NCI-H2227 treated with DMSO at 0.1 percent for 48 hours (cell line): ENCODE measurements at regions not wholly inside any gene's neighbourhood (a gene's known extent, or its start where the extent isn't known, plus 50 kb on each side); places are given as distances from the start of the nearest gene placed in this dataset.

ENCODE experiments used
- DNase-seq: peaks from one replicate; lab custom pipeline; 2025; lab: John Stamatoyannopoulos, UW

DNA sequence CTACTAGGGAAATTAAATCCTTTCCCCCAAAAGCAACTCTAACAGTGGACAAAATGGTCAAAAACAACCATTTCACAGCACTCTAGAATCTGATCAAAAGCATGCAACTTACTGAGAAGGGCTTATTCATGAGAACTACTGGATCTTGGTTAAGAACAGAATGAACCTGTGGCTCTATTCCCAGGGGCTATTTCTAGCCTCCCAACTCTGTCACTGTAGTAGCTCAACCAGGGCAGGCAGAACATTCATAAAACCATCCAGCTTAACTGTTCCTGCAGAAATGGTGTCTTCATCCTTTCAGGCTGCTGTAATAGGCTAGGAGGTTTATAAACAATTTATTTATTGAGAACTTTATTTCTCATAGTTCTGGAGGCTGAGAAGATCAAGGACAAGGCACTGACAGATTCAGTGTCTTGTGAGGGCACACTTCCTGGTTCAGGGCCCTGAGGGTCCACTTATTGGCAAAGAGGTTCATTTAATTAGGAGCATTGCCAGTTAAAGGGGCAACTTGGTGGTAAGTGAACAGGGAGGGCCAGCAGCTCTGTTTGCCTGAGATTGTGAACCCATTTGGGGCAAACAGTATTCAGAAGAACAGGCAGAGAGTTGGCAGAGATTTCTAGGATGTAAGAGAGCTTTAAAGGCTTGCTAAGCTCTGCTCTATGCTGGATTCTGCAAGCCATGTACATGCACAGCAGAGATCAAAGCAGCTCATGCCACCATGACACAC lies 238.5 kb upstream of the FBXL7 start:
- no peak for DNase-seq

DNA sequence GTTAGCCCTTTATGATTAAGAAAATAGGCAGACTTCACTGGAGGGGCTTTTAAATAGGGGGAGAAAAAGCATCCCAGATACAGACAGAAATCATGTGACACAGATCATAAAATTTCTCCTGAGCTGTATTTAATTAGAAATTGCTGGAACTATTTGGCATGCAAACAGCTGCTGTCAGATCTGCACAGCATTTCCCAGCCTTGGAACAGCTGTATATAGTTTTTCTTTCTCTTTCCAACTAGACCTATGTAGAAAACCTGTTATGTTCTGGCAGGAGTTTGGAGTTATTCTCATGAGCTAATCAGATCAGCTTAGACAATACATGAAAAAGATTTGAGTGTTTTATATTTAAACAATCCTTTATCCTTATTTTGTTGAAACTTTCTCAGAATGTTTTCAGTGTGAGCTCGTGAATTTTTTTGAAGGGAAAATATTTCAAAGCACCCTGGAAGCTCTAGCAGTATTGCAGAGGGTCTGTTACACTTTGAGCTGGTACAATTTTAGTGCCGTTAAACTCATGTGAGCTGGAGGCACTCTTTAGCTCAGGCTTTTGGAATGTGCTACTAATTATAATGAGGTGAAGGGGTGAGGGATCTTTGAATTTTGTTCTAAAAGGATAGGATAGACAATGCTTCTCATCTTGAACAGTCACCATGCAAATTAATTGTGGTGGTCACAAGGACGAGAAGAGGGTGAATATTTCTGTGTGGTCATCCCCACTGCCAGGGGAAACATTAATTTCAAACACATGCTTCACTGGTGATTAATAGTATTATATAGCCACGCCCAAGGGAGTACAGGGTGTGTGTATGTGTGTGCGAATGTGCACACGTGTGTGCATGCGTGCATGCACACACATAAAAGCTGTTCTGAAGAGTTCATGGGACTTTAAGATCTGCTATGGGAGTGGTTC lies 239.4 kb upstream of the FBXL7 start:
- no peak for DNase-seq

DNA sequence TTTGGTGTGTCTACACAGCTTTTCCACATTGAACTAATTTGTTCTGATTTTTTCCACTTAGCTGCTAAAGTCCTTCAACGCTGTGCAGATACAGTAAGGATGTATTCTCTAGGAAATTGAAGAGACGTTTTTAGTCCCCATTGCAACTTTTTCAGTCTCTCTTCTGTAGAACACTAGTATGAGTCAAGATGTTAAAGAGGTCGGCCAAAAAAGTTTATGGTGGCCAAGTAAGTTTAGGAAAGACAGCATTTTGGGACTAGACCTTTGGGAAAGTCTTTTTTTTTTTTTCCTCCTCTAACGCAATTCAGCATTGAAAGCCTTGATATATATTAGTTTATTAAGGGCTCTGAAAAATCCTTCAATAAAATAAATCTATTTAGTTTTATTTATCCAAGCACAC lies 243.5 kb upstream of the FBXL7 start:
- no peak for DNase-seq

DNA sequence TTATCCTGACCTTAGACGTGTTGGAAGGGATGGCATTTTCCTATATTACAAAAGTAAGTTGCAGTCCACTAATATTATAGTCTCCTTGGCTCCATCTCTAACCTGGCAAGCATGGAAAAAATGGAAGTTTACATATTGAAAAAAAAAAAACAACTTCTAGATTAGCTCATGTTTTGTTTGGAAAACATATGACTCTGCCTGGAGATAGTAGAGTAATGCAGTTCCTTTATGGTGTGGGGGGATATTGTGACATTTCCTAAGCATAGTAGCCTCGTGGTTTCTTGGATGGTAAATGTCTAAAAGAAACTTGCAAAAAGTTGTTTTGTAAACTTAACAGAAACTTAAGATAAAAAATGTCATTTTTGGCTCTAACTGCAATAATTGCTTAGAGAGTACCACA lies 244.4 kb upstream of the FBXL7 start:
- DNase-seq: no peak

DNA sequence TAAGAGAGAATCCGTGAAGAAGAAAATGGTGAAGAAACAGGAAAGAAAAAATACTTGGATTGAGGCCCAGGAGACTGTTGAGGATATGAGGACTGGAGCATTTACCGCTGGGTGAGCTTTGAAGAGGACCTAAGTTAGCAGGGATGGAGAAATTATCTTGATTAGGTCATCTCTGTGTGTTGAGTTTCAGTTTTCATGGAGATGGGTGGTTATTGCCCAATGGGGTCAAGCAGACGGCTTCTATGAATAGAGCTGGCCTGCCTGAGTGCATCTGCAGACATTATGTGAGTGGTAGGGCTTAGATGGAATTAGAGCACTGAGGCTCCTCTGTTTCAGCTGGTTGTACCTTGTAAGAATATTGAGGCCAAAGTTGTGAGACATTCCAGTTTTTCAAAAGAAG lies 245.4 kb upstream of the FBXL7 start:
- DNase-seq: no peak

- DNase-seq: no peak
These were observed 247.6 kb upstream of the FBXL7 start for GRCh38 chr5:15252331-15252730.

GRCh38 chr5:15249152-15249551 lies 250.8 kb upstream of the FBXL7 start:
- DNase-seq: no peak

GRCh38 chr5:15248731-15249130 lies 251.2 kb upstream of the FBXL7 start:
- DNase-seq: no peak

DNA sequence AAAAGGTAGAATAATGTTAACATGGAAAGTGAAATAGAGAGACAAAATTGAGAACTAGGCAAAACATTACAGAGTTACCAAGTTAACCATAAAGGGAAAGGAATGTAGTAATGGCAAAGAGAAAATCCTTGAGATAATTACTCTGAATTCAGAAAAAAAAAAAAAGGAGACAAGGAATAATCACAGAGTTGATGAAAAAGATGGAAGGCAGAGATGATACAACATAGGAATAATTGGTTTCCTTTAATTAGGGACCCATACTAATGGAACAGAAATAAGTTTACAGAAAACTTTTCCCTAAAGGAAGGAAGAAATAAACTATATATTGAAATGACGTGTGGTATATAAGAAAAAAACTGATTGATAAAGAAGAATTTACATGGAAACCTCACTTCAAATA lies 254.1 kb upstream of the FBXL7 start:
- no peak for DNase-seq

DNA sequence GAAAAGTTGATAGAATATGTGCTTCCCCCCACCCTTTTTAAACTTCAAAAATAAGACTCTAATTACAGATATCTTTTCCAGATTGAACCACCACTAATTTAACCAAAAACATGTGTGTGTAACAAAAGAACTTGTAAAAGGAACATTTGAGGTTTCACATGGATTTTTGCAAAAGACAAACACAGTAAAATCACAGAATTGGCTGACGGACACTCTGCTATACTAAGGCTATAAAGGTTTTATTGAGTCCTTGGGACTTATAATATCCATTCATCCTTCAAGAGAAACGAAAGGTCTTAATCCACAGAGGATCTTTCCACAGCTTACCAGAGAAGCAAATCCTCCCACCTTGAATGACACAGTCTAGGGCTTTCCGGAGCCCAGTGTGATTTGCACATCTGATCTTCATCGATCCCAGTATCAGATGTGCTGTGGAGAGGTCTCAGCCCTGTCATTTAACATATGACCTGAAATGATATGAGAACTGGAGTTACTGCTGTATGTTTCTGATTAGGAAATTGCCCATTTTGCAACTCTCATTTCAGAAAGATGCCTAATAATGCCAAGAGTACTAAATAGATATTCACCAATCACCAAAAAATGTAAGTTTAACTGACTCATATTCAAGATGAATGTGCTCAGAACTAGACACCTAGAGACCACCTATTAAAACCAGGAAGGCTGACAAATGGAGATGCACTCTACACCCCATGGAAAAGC lies 256.5 kb upstream of the FBXL7 start:
- DNase-seq: no peak

DNA sequence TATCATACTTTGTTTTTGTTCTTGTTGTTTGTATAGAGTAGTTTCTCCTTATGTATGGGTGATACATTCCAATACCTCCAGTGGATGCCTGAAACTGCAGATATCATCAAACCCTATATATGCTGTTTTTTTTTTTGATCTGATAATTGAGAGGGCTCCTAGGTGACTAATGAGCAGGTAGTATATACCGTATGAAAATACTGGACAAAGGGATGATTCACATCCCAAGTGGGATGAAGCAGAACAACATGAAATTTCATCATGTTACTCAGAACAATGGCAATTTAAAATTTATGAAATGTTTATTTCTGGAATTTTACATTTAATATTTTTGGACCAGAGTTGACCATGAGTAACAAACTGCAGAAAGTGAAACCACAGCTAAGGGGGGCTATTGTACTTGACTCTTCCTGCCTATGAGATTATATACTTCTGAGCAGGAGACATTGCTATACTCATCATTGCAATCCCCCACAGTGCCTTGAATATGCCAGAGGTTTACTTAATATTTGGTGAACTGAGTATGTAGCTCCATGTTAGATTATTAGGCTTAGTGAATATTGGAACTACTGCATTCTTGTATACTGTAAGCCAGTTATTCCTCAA lies 258.7 kb upstream of the FBXL7 start:
- DNase-seq: no peak

DNA sequence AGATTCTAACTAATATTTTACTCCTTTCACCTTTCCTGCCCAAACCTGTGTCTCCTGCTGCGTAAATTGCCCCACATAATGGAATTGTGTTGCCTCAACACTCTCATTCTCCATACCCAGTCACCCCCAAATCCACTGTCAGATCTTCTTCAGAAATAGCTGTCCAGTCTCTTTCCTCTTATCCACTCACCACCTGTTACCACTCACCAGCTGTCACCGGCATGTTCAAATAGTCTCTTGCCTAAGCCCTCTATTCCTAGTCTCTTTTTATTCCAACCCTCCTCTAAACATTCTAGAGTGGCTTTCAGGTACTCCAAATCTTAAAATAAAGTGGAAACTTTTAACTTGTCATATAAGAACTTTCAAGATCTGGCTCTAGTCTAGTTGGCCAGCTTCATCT lies 262.0 kb upstream of the FBXL7 start:
- DNase-seq: no peak

DNA sequence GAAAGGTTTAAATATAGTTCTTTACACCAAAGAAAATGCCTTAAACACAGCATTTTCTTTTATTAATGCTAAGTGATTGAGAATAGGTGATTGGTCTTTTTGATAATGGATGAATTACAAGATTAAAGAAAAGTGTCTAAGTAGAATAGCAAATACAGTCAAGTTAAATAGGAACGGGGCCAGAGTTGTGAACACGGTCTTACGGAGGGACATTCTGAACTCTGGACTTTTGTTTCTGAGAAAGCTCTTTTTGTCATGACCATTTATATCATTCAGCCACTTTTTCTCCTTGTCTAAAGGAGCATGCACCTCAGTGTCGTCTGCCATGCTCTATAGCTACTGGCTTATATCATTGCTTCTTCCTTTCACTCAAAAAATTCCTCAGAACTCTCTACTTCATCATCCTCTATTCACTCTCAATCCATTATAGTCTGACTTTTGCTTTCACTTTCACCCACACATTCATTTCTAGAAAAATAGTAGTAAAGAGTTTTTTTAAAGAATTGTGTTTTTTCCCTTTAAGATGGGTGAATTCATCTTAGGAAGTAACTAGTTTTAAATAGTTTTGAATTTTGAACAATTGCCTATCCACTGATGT lies 263.0 kb upstream of the FBXL7 start:
- no peak for DNase-seq

- no peak for DNase-seq
These were observed 265.1 kb upstream of the FBXL7 start for GRCh38 chr5:15234911-15235310.

- DNase-seq: no peak
These were observed 265.6 kb upstream of the FBXL7 start for GRCh38 chr5:15234366-15234765.

- DNase-seq: no peak
These were observed 266.4 kb upstream of the FBXL7 start for GRCh38 chr5:15233566-15233965.

DNA sequence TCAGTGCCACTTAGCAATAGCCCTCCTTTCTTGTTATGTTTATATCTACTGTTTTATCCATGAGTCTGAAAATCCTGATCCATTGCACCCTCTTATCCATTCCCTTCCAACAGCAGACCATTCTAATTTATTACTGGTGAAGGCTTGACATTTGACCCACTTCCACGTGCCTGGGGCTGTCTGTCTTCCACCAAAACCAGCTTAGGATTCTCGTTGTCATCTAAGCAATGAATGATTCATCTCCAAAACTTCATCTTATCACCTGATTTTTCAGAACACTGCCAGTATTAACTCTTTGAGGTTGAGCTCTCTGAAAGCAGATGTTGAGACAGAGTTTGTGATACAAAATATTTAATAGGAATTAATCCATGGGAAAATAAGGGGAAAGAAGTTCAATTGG lies 277.8 kb upstream of the FBXL7 start:
- no peak for DNase-seq

DNA sequence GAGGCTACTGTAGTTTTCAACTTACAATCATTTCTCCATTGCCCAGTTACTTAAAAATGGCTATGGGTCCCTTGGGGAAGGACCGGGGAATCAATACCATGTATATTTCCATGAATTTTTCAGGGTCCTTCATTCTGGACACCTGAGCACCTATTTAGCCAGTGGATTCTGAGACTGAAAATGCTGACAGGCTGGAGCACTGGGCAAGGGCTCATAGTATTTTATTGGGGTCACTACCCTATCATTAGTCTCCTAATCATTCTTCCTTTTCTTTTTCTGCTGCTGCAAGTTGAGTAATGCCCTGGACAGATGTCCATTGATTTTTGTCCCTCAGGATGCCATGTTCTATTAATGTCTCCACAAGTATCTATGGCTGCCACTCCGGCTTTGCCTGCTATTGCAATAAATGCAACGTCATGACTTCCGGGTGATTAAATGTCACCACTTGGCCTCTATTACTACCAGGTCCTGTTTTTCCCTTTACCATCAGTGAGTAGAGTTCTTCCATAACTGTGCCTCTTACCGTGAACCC lies 279.3 kb upstream of the FBXL7 start:
- no peak for DNase-seq

GRCh38 chr5:15215056-15215455 lies 284.9 kb upstream of the FBXL7 start:
- DNase-seq: no peak

- DNase-seq: no peak
These were observed 286.0 kb upstream of the FBXL7 start for GRCh38 chr5:15214010-15214409.

DNA sequence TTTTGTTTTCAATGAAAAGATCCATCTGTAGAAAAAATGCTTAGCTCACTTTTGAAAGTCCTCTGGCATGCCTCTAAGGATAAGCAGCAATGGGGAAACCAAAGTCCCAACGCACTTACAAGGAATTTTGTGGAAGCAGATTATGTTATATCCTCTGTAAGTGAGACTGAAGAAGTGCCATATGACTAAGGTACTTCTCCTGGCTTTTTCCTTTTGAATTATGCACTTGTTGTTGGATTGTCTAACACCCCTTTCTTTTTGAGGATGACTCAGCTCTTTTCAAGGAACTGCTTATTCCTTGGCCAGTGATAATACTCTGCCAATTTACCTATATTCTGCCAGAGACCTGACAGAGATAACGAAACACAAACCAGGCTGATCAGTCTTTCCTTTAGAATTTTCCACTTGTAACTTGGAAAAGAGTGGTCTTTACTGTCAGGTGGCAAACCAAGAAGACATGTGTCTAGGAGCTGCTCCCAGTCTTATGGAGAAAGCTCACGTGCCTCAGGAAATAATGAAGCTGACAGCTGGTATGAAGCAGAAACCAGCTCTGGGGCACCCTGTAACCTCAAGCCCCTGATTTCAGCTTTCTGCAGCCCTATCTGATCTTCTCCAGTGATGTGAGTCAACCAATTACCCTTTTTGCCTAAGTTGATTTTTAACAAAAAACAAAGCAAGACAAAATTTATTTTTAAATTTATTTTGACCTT lies 290.8 kb upstream of the FBXL7 start:
- no peak for DNase-seq
